ENCODE measurements at regions not wholly inside any gene's neighbourhood (a gene's known extent, or its start where the extent isn't known, plus 50 kb on each side); places are given as distances from the start of the nearest gene placed in this dataset.

DNA sequence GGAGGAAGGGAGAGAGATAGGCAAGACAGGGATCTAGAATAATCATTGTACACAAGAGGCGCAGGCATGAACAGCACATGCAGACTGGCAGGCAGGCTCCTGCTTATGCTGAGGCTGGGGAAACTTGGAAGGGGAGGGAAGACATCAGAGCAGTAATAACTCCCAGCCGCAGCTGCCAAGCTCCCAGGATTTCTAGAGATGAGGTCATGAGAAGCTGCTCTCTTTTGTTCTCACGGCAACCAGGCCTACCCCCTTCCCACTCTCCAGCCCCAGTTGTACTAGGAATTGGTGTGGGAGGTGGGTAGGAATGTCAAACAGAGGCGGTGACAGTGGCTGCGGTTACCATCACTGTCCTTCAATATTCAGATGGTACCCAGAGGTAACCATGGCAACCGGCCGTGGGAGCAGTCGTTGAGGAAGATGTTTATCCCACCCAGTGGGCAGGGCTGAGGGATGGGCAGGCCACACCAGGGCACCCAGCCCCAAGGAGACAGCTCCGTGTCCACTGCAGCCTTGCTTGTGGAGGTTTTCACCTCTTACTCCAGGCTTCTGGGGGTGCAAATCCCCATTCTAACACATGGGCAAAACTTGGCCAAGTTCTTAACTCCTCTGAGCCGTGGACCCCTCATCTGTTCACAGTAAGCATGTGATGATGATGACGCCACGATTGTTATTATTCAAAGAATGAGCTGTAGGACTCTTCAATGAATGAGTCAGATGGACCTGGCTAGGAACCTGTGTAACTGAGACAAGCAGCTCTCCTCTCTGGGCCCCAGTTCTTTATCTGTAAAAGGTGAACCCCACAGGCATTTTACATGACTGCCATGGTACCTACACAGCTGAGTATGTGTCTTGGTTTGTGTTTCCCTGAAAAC lies 360.8 kb upstream of the PROK2 start:
- no peak for DNase-seq (ENCODE audit: low read depth)
- TF ChIP-seq, protein P1, sequence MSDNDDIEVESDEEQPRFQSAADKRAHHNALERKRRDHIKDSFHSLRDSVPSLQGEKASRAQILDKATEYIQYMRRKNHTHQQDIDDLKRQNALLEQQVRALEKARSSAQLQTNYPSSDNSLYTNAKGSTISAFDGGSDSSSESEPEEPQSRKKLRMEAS (IDR thresholded peaks at IDR 0.05; ENCODE audit: low read depth, low read length), result no peak
- TF ChIP-seq POLR2A (IDR thresholded peaks at IDR 0.05; ENCODE audit: extremely low read depth, insufficient read length), result no peak
- TF ChIP-seq, protein P2, sequence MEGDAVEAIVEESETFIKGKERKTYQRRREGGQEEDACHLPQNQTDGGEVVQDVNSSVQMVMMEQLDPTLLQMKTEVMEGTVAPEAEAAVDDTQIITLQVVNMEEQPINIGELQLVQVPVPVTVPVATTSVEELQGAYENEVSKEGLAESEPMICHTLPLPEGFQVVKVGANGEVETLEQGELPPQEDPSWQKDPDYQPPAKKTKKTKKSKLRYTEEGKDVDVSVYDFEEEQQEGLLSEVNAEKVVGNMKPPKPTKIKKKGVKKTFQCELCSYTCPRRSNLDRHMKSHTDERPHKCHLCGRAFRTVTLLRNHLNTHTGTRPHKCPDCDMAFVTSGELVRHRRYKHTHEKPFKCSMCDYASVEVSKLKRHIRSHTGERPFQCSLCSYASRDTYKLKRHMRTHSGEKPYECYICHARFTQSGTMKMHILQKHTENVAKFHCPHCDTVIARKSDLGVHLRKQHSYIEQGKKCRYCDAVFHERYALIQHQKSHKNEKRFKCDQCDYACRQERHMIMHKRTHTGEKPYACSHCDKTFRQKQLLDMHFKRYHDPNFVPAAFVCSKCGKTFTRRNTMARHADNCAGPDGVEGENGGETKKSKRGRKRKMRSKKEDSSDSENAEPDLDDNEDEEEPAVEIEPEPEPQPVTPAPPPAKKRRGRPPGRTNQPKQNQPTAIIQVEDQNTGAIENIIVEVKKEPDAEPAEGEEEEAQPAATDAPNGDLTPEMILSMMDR (IDR thresholded peaks at IDR 0.05; ENCODE audit: low read depth, low read length), result no peak
- H3K4me3 ChIP-seq (ENCODE audit: low read depth, low read length), result no peak overlapping the region

DNA sequence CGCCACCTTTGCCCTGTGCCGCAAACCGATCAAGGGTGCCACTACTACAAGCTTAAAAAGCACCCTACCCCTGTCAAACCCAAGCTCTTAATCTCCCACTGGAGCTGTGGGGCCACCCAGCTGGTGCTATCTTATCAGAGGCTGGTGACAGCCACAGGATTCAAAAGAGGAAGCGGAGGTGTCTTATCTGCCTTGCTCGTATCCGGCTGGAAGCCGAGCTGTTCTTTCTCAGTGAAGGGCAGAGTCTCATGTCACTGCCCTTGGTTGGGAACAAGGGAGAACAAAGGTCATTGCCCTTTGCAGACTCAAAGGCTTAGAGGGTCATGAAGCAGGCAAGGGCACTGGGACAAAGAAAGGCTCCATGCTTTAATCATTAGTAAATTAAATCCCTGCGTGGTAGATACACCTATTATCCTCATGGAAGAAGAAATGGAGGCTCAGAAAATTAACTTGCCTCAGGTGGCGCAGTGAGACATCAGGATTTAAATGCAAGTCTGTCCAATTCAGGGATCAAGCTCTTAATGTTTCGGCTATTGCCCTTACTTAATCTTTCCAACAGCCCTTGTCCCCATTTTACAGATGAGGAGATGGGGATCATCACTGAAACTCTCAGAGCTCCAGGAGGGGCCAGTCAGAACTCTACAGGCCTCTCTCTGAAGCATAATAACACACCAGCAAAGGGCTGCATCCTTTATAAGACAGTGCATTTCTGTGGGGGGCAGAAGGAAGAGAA lies 360.0 kb upstream of the PROK2 start:
- no peak overlapping the region for H3K4me3 ChIP-seq (ENCODE audit: low read depth, low read length)
- DNase-seq (ENCODE audit: low read depth), result peak; percentile 85
- TF ChIP-seq, protein P1 (IDR thresholded peaks at IDR 0.05; ENCODE audit: low read depth, low read length), result no peak; the same call in 1 of the 2 replicates
- TF ChIP-seq, protein P2 (IDR thresholded peaks at IDR 0.05; ENCODE audit: low read depth, low read length), result no peak
- TF ChIP-seq POLR2A (IDR thresholded peaks at IDR 0.05; ENCODE audit: extremely low read depth, insufficient read length) (no peak), MYC (IDR thresholded peaks at IDR 0.05; ENCODE audit: low read depth, low read length) (peak; percentile 32; the same call in 1 of the 2 replicates)

DNA sequence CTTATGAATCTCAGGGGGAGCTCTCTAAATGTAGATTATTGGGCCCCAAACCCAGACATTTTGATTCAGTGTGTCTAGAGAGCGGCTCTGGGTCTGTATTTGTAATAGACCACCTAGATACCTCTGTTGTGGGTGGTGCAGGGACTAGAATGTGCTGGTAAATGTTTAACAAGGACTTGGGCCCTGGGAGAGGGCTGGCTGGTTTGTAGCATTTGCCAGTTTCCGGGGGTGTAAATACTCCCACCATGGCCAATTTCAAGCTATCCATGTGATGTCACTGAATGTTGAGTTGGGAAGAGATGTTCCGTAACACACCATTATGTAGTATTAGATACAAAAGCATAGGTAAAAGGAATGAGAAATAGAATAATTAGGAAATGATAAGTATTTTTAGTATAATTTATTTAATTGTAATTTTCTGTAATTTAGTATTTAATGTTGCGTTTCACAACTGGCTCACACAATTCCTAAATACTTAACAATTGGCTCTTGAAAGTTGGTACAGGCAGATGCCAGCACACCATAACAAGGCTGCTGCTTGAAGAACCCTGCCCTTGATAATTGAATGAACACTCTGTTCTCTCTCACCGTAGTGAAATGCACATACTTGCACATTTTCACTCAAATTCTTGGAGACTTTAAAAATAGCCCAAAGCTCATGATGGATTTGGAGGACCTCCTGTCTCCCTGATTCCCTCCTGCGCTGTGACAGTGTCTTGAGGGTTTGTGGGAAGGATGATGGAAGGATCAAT lies 359.2 kb upstream of the PROK2 start:
- no peak overlapping the region for H3K4me3 ChIP-seq (ENCODE audit: low read depth, low read length)
- DNase-seq (ENCODE audit: low read depth), result no peak
- no peak for TF ChIP-seq POLR2A (IDR thresholded peaks at IDR 0.05; ENCODE audit: extremely low read depth, insufficient read length)
- TF ChIP-seq MYC (IDR thresholded peaks at IDR 0.05; ENCODE audit: low read depth, low read length), result no peak
- TF ChIP-seq, protein P2 (IDR thresholded peaks at IDR 0.05; ENCODE audit: low read depth, low read length), result no peak
- TF ChIP-seq, protein P1 (IDR thresholded peaks at IDR 0.05; ENCODE audit: low read depth, low read length), result no peak

DNA sequence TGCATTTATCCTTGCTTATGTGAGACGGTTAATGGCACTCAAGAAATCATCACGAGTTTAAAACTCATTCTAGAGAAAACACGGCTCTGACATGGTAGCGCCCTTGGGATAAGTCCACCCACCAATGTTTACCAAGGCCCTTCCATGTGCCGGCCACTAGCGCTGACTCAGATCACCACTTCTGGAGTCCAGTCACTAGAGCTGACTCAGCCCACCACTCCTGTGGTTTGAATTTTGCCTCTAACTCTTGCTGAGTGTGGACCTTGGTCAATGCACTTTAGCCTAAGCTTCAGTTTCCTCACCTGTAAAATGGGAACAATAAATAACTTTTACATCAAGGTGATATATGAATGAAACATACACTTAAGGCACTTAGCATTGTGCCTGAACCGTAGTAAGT lies 358.4 kb upstream of the PROK2 start:
- H3K4me3 ChIP-seq (ENCODE audit: low read depth, low read length), result no peak overlapping the region
- DNase-seq (ENCODE audit: low read depth), result no peak
- TF ChIP-seq POLR2A (IDR thresholded peaks at IDR 0.05; ENCODE audit: extremely low read depth, insufficient read length), result no peak
- TF ChIP-seq, protein P1 (IDR thresholded peaks at IDR 0.05; ENCODE audit: low read depth, low read length), result no peak
- TF ChIP-seq, protein P2 (IDR thresholded peaks at IDR 0.05; ENCODE audit: low read depth, low read length), result no peak
- TF ChIP-seq MYC (IDR thresholded peaks at IDR 0.05; ENCODE audit: low read depth, low read length), result no peak

DNA sequence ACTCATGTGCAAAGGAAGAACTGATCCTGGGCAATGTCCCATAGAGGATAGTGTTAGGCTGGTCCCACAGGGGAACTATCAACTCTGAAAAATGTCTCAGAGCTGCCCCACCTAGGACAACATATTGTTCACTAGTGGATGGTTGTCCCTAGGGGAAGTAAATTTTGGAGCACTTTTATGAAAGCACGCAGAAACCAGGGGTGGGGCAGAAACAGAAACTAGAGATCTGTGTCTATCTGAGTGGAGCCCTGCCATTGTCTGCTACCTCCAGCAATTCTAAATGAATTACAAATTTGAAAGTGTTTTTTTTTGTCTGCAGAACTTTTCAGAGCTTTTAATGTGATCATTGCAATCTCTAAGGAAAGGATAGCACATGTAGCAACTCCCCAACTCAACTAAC lies 357.1 kb upstream of the PROK2 start:
- TF ChIP-seq MYC (IDR thresholded peaks at IDR 0.05; ENCODE audit: low read depth, low read length) (no peak), POLR2A (IDR thresholded peaks at IDR 0.05; ENCODE audit: extremely low read depth, insufficient read length) (no peak)
- TF ChIP-seq, protein P1 (IDR thresholded peaks at IDR 0.05; ENCODE audit: low read depth, low read length), result no peak
- TF ChIP-seq, protein P2 (IDR thresholded peaks at IDR 0.05; ENCODE audit: low read depth, low read length), result no peak
- no peak overlapping the region for H3K4me3 ChIP-seq (ENCODE audit: low read depth, low read length)
- DNase-seq (ENCODE audit: low read depth), result no peak
